ENCODE measurements at regions not wholly inside any gene's neighbourhood (a gene's known extent, or its start where the extent isn't known, plus 50 kb on each side); places are given as distances from the start of the nearest gene placed in this dataset.

GRCh38 chr15:97688177-97688576 lies 272.3 kb upstream of the ARRDC4 start:
- Mint-ChIP-seq H3K27me3 (ENCODE audit: low read depth, poor library complexity) (peaks cover 8% of the 10 kb centered on the region), H3K4me3 (no peak overlapping the region), H3K4me1 (peaks cover 41% of the 10 kb centered on the region), H3K9me3 (no peaks in the 10 kb centered on the region), H3K27ac (no peak overlapping the region), H3K36me3 (ENCODE audit: low read depth) (no peaks in the 10 kb centered on the region)
- no peak for TF ChIP-seq CTCF (IDR thresholded peaks at IDR 0.05)
- no peak for DNase-seq

GRCh38 chr15:97688886-97689285 lies 271.6 kb upstream of the ARRDC4 start:
- Mint-ChIP-seq H3K27ac (no peak overlapping the region), H3K27me3 (ENCODE audit: low read depth, poor library complexity) (peaks cover 7% of the 10 kb centered on the region), H3K9me3 (no peaks in the 10 kb centered on the region), H3K36me3 (ENCODE audit: low read depth) (no peaks in the 10 kb centered on the region), H3K4me1 (peaks cover 41% of the 10 kb centered on the region), H3K4me3 (no peak overlapping the region)
- DNase-seq, result no peak
- TF ChIP-seq CTCF (IDR thresholded peaks at IDR 0.05), result no peak

GRCh38 chr15:97691078-97691477 lies 269.4 kb upstream of the ARRDC4 start:
- Mint-ChIP-seq H3K4me3 (no peak overlapping the region), H3K4me1 (peaks cover 41% of the 10 kb centered on the region), H3K9me3 (no peaks in the 10 kb centered on the region), H3K27me3 (ENCODE audit: low read depth, poor library complexity) (peaks cover 5% of the 10 kb centered on the region), H3K27ac (no peak overlapping the region), H3K36me3 (ENCODE audit: low read depth) (no peaks in the 10 kb centered on the region)
- no peak for TF ChIP-seq CTCF (IDR thresholded peaks at IDR 0.05)
- DNase-seq, result no peak

GRCh38 chr15:97691799-97692198 lies 268.7 kb upstream of the ARRDC4 start:
- Mint-ChIP-seq H3K4me3 (no peak overlapping the region), H3K27me3 (ENCODE audit: low read depth, poor library complexity) (peaks cover 5% of the 10 kb centered on the region), H3K9me3 (no peaks in the 10 kb centered on the region), H3K36me3 (ENCODE audit: low read depth) (no peaks in the 10 kb centered on the region), H3K27ac (no peak overlapping the region), H3K4me1 (peaks cover 38% of the 10 kb centered on the region)
- no peak for DNase-seq
- TF ChIP-seq CTCF (IDR thresholded peaks at IDR 0.05), result no peak

- Mint-ChIP-seq H3K4me3 (no peak overlapping the region), H3K4me1 (peaks cover 36% of the 10 kb centered on the region), H3K27me3 (ENCODE audit: low read depth, poor library complexity) (peaks cover 5% of the 10 kb centered on the region), H3K9me3 (peaks cover 4% of the 10 kb centered on the region), H3K27ac (no peak overlapping the region), H3K36me3 (ENCODE audit: low read depth) (no peaks in the 10 kb centered on the region)
- no peak for DNase-seq
- TF ChIP-seq CTCF (IDR thresholded peaks at IDR 0.05), result no peak
Observed at GRCh38 chr15:97692301-97693015, 268.0 kb upstream of the ARRDC4 start.

- DNase-seq, result no peak
- H3K36me3 Mint-ChIP-seq (ENCODE audit: low read depth), result no peaks in the 10 kb centered on the region
- H3K9me3 Mint-ChIP-seq, result peaks cover 17% of the 10 kb centered on the region
- TF ChIP-seq CTCF (IDR thresholded peaks at IDR 0.05), result no peak
- H3K4me3 Mint-ChIP-seq, result no peak overlapping the region
- H3K4me1 Mint-ChIP-seq, result peaks cover 18% of the 10 kb centered on the region
- H3K27me3 Mint-ChIP-seq (ENCODE audit: low read depth, poor library complexity), result peaks cover 8% of the 10 kb centered on the region
- H3K27ac Mint-ChIP-seq, result no peak overlapping the region
Observed at GRCh38 chr15:97694456-97694855, 266.0 kb upstream of the ARRDC4 start.
